A549 (cell line): ENCODE measurements at regions not wholly inside any gene's neighbourhood (a gene's known extent, or its start where the extent isn't known, plus 50 kb on each side); places are given as distances from the start of the nearest gene placed in this dataset.

ENCODE experiments used
- CTCF ChIP-seq: fragments of >200 bp; sonication (Bioruptor Twin); formaldehyde crosslinking; IDR thresholded peaks from 3 replicates; pipeline ENCODE4 v1.5.1; 2016
- E2F6 ChIP-seq: IDR thresholded peaks from 2 replicates; pipeline ENCODE4 v1.6.1; 2012; ENCODE audit warnings: low read depth, borderline replicate concordance
- ELK1 ChIP-seq: fragments of 150-350 bp; IDR thresholded peaks from 2 replicates; pipeline ENCODE4 v1.6.1; 2014; ENCODE audit warnings: low read depth, mild to moderate bottlenecking, low read length
- ESRRA ChIP-seq: fragments of 150-350 bp; IDR thresholded peaks from 2 replicates; pipeline ENCODE4 v1.6.1; 2014; ENCODE audit warnings: mild to moderate bottlenecking, low read length, borderline replicate concordance
- HOXA7 ChIP-seq: fragments of 250-450 bp; sonication (Bioruptor Pico); IDR thresholded peaks from 2 replicates; pipeline ENCODE4 v1.5.0; 2020; ENCODE audit warnings: mild to moderate bottlenecking, moderate library complexity
- JUN ChIP-seq, 2 experiments: fragments of >200 bp; sonication (Bioruptor Twin); formaldehyde crosslinking; IDR thresholded peaks; 2 replicates in 1 of 2; 3 replicates in 1 of 2; pipeline ENCODE4 v1.6.1; 2016 to 2017
- PBX3 ChIP-seq: IDR thresholded peaks from 2 replicates; pipeline ENCODE4 v1.6.1; 2012
- POLR2A ChIP-seq: IDR thresholded peaks from 2 replicates; pipeline ENCODE4 v1.6.1; 2012; ENCODE audit warnings: mild to moderate bottlenecking, low read length
- RAD21 ChIP-seq, 2 experiments: fragments of >200 bp in 1 of 2; sonication (Bioruptor Twin) in 1 of 2; formaldehyde crosslinking in 1 of 2; IDR thresholded peaks in 1 of 2; conservative IDR thresholded peaks in 1 of 2; 2 replicates in 1 of 2; 3 replicates in 1 of 2; pipeline ENCODE4 v1.6.1; 2012 to 2018; ENCODE audit warnings: inconsistent platforms in 1 of 2
- RCOR1 ChIP-seq: fragments of 150-350 bp; IDR thresholded peaks from 2 replicates; pipeline ENCODE4 v1.6.1; 2014; ENCODE audit warnings: antibody characterized with exemption, low read length, low read depth
- REST ChIP-seq: fragments of 200-600 bp; sonication (generic); IDR thresholded peaks from 2 replicates; pipeline ENCODE4 v1.6.1; 2016; ENCODE audit warnings: antibody characterized with exemption, mild to moderate bottlenecking, moderate library complexity
- SMC3 ChIP-seq: fragments of >200 bp; sonication (Bioruptor Twin); formaldehyde crosslinking; IDR thresholded peaks from 3 replicates; pipeline ENCODE4 v1.6.1; 2018; ENCODE audit warnings: inconsistent platforms
- USF2 ChIP-seq: fragments of 450-650 bp; IDR thresholded peaks from 2 replicates; pipeline ENCODE4 v1.6.1; 2014; ENCODE audit warnings: antibody characterized with exemption

GRCh38 chr12:92065018-92065499 lies 80.6 kb downstream of the BTG1 start:
- no peak for TF ChIP-seq CTCF
- TF ChIP-seq POLR2A = no peak
- no peak for TF ChIP-seq HOXA7
- TF ChIP-seq RCOR1 = no peak
- TF ChIP-seq REST = no peak
- TF ChIP-seq E2F6 = no peak
- no peak for TF ChIP-seq SMC3
- TF ChIP-seq JUN (IDR thresholded peaks at IDR 0.05) = no peak
- no peak for TF ChIP-seq PBX3
- TF ChIP-seq ELK1 = no peak
- TF ChIP-seq USF2 = peak; percentile 86
- TF ChIP-seq RAD21 (conservative IDR thresholded peaks at IDR 0.05 in 1 of 2, IDR thresholded peaks at IDR 0.05 in 1 of 2) = peak; percentile 7 to 22; a peak in 2 of 5 replicates
- no peak for TF ChIP-seq ESRRA
